GM18499 (cell line): ENCODE measurements at regions not wholly inside any gene's neighbourhood (a gene's known extent, or its start where the extent isn't known, plus 50 kb on each side); places are given as distances from the start of the nearest gene placed in this dataset.

ENCODE experiments used
- ATAC-seq: cut with Tn5 transposase; IDR thresholded peaks from one replicate; pipeline ENCODE4 v1.9.1; 2021; ENCODE audit warnings: moderate number of reproducible peaks; ENCODE audit not compliant: insufficient read depth, unreplicated experiment

DNA sequence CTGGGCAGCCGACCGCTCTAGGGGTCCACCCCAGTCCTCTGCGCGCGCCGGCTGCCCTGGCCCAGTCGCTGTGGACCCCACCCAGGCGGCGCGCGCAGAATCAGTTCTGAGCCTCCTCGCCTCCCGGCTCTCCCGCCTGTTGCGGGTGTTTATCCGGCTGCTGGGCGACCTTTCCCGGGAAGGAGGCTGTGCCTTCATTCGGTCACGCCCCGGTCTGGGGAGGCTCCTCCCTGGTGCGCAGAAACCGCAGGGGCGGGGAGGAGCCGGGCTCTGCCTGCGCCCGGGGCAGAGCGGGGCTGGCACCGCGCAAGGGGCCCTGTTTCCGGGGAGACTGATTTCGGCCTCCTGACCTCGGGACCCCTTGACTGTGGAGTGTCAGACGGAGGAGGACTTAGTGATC is 80.8 kb upstream of the EYS start:
- no peak for ATAC-seq

DNA sequence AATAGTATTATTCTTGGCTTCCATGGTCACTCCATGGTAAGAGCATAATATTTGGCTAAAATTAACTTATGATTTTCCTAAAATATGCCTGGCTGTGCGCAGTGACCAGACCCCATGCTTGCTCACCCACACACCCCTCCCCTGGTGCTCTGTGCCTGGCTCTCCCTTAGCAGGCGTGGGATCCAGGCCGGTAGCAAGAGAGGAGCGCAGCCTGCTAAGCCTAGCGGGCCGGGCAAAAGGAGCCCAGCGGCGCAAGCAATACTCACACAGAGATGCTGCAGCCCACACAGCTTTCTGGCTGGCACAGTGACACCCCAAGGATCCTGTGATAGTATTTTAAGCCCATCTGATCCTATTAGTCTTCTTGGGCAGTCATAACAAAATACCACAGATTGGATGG is 79.8 kb upstream of the EYS start:
- ATAC-seq, result no peak

DNA sequence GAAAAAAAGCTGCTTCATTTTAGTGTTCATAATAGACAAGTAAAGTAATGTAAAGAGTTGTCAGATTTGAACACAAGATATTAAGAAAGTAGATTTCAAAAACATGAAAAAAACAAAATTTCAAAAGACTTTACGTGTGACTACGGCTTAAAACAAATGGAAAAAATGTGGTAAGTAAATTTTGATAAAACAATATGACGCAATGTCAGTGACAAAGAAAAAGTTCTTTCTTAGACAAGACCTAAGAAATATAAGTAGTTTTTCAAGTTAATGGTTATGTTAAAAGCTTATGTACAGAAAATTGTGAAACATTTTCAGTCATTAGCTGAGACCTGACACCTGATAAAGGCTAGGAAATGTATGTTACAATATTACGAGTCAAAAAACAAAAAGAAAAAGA is 73.7 kb upstream of the EYS start:
- ATAC-seq, result no peak

DNA sequence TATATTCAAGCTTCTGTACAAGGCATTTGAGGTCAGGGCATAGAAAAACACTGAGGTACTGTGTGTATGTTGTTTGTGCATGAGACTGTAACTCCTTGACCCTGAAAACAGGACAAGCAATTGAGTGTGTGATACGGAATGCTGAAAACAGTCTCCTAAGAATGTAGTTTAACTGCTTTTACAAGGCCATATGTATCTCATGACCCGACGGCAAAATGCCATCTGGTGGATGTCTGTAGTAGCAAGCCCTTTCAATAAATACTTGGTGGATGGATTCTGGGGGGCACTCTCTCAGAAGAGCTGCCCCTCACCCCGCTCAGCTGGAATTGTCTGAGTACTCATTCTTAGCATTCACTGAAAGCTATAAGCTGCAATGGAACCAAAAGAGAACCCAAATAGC is 69.3 kb upstream of the EYS start:
- no peak for ATAC-seq

DNA sequence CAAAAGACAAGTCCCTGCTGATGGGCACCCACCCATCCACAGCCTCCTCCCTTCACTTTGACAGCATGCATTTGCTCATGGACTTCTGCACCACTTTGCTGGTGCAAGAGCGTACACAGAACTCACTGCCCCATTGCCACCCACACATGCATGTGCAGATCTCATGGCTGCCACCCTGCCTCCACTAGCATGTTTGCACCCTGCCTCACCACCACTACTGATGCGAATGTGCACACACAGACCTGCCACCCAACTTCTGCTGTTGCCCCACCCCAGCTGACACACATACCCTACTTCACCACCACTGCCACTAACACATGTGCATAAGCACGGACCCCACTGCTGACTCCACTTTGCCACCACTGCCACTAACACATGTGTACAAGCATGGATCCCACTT is 64.9 kb upstream of the EYS start:
- no peak for ATAC-seq

DNA sequence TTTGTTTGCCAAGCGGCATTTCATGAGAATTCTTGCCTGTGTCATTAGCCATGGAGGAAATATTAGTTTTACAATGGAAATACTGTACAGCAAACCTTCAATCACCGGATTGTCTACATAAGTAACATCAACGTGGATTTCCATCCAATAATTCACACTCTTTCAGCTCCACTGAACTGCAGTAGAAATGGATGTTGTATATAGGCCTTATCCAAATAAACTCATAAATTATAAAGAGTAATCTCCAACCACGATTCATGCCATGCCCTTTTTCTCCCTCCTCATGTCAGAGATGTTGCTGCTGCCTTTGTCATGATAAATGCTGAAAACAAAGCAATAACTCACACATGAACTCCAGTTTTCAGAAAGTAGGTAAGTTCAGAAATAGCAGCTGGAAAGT is 54.9 kb upstream of the EYS start:
- no peak for ATAC-seq

DNA sequence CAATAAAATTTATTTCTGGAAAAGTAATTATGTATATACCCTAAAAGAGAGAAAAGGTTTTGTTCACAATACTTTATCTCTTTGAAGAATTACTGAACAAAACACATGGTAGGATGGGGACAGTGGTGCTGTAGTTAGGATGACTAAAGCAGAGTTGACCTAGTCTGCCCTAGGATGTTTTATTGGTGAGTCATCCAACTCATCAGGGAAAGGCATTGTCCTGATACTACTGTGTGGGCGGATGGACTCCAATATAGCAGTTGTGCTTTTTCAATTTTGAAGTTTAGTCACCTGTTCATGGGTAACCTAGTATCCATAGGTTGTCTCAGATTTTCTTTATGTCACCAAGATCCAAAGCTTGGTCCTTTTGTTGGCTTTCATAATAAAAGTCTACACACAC is 53.3 kb upstream of the EYS start:
- ATAC-seq, result no peak
